RWPE1 (cell line): ENCODE measurements at regions not wholly inside any gene's neighbourhood (a gene's known extent, or its start where the extent isn't known, plus 50 kb on each side); places are given as distances from the start of the nearest gene placed in this dataset.

ENCODE experiments used
- CTCF ChIA-PET: fragments of 350-600 bp; sonication (Branson Sonifier 250); formaldehyde crosslinking; extraction: SDS; loops from one replicate; lab custom pipeline; 2021; lab: Yijun Ruan, JAX
- POLR2A ChIA-PET: fragments of 400-600 bp; formaldehyde crosslinking; extraction: SDS; loops from one replicate; lab custom pipeline; 2020; ENCODE audit warnings: antibody characterized with exemption; ENCODE audit not compliant: low non-redundant PET; lab: Yijun Ruan, JAX
- DNase-seq: peaks from one replicate; pipeline ENCODE4 v3.0.0; 2012; ENCODE audit warnings: low spot score
- H3K27ac ChIP-seq: fragments of 450-650 bp; 2 replicates; pipeline ENCODE4 v1.5.1; 2017
- CTCF ChIP-seq: fragments of 450-650 bp; conservative IDR thresholded peaks from 2 replicates; pipeline ENCODE4 v1.5.1; 2017; ENCODE audit warnings: low read depth, mild to moderate bottlenecking

GRCh38 chrX:20399728-20400414 is 133.2 kb upstream of the RPS6KA3 start:
- TF ChIP-seq CTCF = no peak
- ChIA-PET POLR2A (no interaction called here), CTCF (interaction anchor here (0.6 kb wide), 1 partner anchor 13 kb away, joined by 3 read pairs; no protein-coding TSS in a partner anchor)
- no peak overlapping the region for H3K27ac ChIP-seq
- no peak for DNase-seq

GRCh38 chrX:20397587-20397986 is 130.9 kb upstream of the RPS6KA3 start:
- POLR2A ChIA-PET = no interaction called here
- CTCF ChIA-PET = no interaction called here
- TF ChIP-seq CTCF = no peak
- no peak for DNase-seq
- H3K27ac ChIP-seq = no peak overlapping the region

- CTCF ChIA-PET = no interaction called here
- H3K27ac ChIP-seq = no peak overlapping the region
- POLR2A ChIA-PET = no interaction called here
- TF ChIP-seq CTCF = no peak
- no peak for DNase-seq
These were observed 127.7 kb upstream of the RPS6KA3 start for GRCh38 chrX:20394451-20394850.

GRCh38 chrX:20393944-20394343 is 127.2 kb upstream of the RPS6KA3 start:
- no peak overlapping the region for H3K27ac ChIP-seq

GRCh38 chrX:20388594-20388993 is 121.9 kb upstream of the RPS6KA3 start:
- no peak overlapping the region for H3K27ac ChIP-seq
- no peak for TF ChIP-seq CTCF
- ChIA-PET CTCF (no interaction called here), POLR2A (no interaction called here)
- no peak for DNase-seq

More at GRCh38 chrX:20393944-20394343, 127.2 kb upstream of the RPS6KA3 start:
- DNase-seq = no peak
- no peak for TF ChIP-seq CTCF
- CTCF ChIA-PET = no interaction called here
- POLR2A ChIA-PET = no interaction called here

GRCh38 chrX:20383477-20383876 is 116.8 kb upstream of the RPS6KA3 start:
- TF ChIP-seq CTCF = no peak
- no peak overlapping the region for H3K27ac ChIP-seq
- ChIA-PET POLR2A (no interaction called here), CTCF (interaction anchor here (0.6 kb wide), 1 partner anchor 994 kb away, joined by 3 read pairs; no protein-coding TSS in a partner anchor)
- DNase-seq = no peak
